ENCODE measurements at regions not wholly inside any gene's neighbourhood (a gene's known extent, or its start where the extent isn't known, plus 50 kb on each side); places are given as distances from the start of the nearest gene placed in this dataset.
A peak's percentile ranks its signal among the peaks of the same experiment; 100 is the strongest.

GRCh38 chr11:71365626-71366025, 82.6 kb downstream of the DHCR7 start:
- ATAC-seq (ENCODE audit: low FRiP score in 2 of 2): no peak
- H3K27ac ChIP-seq: no peak overlapping the region
- 89 to 98% methylated on average over 3 to 6 of the region's 6 CpGs for WGBS, 2 donors
- TF ChIP-seq EP300 (IDR thresholded peaks at IDR 0.05) (no peak), POLR2AphosphoS5 (IDR thresholded peaks at IDR 0.05) (no peak), CTCF (IDR thresholded peaks at IDR 0.05) (no peak), POLR2A (IDR thresholded peaks at IDR 0.05) (no peak)
- H3K27me3 ChIP-seq: no peaks in the 10 kb centered on the region
- no peaks in the 10 kb centered on the region for H3K36me3 ChIP-seq
- no peaks in the 10 kb centered on the region for H3K4me1 ChIP-seq
- DNase-seq: no peak
- peaks cover 0 to 4% (median 0%) of the 10 kb centered on the region in 4 donors for H3K9me3 ChIP-seq
- no peak overlapping the region for H3K4me3 ChIP-seq

- no peaks in the 10 kb centered on the region for H3K27me3 ChIP-seq
- TF ChIP-seq POLR2AphosphoS5 (IDR thresholded peaks at IDR 0.05) (no peak), EP300 (IDR thresholded peaks at IDR 0.05) (no peak), POLR2A (IDR thresholded peaks at IDR 0.05) (no peak), CTCF (IDR thresholded peaks at IDR 0.05) (no peak)
- no peak overlapping the region for H3K27ac ChIP-seq
- DNase-seq: peak in 1 of 2 donors; percentile 54
- no peaks in the 10 kb centered on the region for H3K4me1 ChIP-seq
- ATAC-seq (ENCODE audit: low FRiP score in 2 of 2): no peak
- no peak overlapping the region for H3K4me3 ChIP-seq
- no peaks in the 10 kb centered on the region for H3K36me3 ChIP-seq
- H3K9me3 ChIP-seq: peaks cover 0 to 4% (median 0%) of the 10 kb centered on the region in 4 donors
- 83 to 87% methylated on average over 3 to 5 of the region's 5 CpGs for WGBS, 2 donors
Observed at GRCh38 chr11:71364806-71365205, 83.4 kb downstream of the DHCR7 start.

- no peak overlapping the region for H3K4me3 ChIP-seq
- no peaks in the 10 kb centered on the region for H3K27me3 ChIP-seq
- ATAC-seq (ENCODE audit: low FRiP score in 2 of 2): no peak
- no peak for TF ChIP-seq POLR2AphosphoS5 (IDR thresholded peaks at IDR 0.05)
- TF ChIP-seq EP300 (IDR thresholded peaks at IDR 0.05): no peak
- no peak for TF ChIP-seq POLR2A (IDR thresholded peaks at IDR 0.05)
- TF ChIP-seq CTCF (IDR thresholded peaks at IDR 0.05): no peak
- peaks cover 0 to 4% (median 0%) of the 10 kb centered on the region in 4 donors for H3K9me3 ChIP-seq
- H3K36me3 ChIP-seq: no peaks in the 10 kb centered on the region
- DNase-seq: no peak
- WGBS, 2 donors: 45 to 67% methylated on average over 3 to 4 of the region's 4 CpGs
- H3K4me1 ChIP-seq: no peaks in the 10 kb centered on the region
- H3K27ac ChIP-seq: no peak overlapping the region
Observed at GRCh38 chr11:71364176-71364671, 84.0 kb downstream of the DHCR7 start.

GRCh38 chr11:71363721-71364120, 84.5 kb downstream of the DHCR7 start:
- WGBS, 2 donors: 90 to 95% methylated on average over 4 of the region's 4 CpGs
- peaks cover 0 to 4% (median 0%) of the 10 kb centered on the region in 4 donors for H3K9me3 ChIP-seq
- TF ChIP-seq POLR2AphosphoS5 (IDR thresholded peaks at IDR 0.05) (no peak), EP300 (IDR thresholded peaks at IDR 0.05) (no peak), CTCF (IDR thresholded peaks at IDR 0.05) (no peak), POLR2A (IDR thresholded peaks at IDR 0.05) (no peak)

GRCh38 chr11:71358963-71359567, 89.1 kb downstream of the DHCR7 start:
- H3K9me3 ChIP-seq: peaks cover 0 to 4% (median 0%) of the 10 kb centered on the region in 4 donors
- H3K27ac ChIP-seq: no peak overlapping the region
- no peak for DNase-seq
- no peak for ATAC-seq (ENCODE audit: low FRiP score in 2 of 2)
- WGBS, 2 donors: 85 to 87% methylated on average over 6 of the region's 6 CpGs
- H3K27me3 ChIP-seq: no peaks in the 10 kb centered on the region
- H3K36me3 ChIP-seq: no peaks in the 10 kb centered on the region
- H3K4me3 ChIP-seq: no peak overlapping the region
- TF ChIP-seq EP300 (IDR thresholded peaks at IDR 0.05) (no peak), POLR2A (IDR thresholded peaks at IDR 0.05) (no peak), POLR2AphosphoS5 (IDR thresholded peaks at IDR 0.05) (no peak), CTCF (IDR thresholded peaks at IDR 0.05) (no peak)
- no peaks in the 10 kb centered on the region for H3K4me1 ChIP-seq

More at GRCh38 chr11:71363721-71364120, 84.5 kb downstream of the DHCR7 start:
- no peak for DNase-seq
- H3K27me3 ChIP-seq: no peaks in the 10 kb centered on the region
- no peak overlapping the region for H3K27ac ChIP-seq
- H3K4me1 ChIP-seq: no peaks in the 10 kb centered on the region
- no peaks in the 10 kb centered on the region for H3K36me3 ChIP-seq
- ATAC-seq (ENCODE audit: low FRiP score in 2 of 2): no peak
- H3K4me3 ChIP-seq: no peak overlapping the region

Measured in upper lobe of left lung (tissue), 6 donors.